WTC11 (cell line): ENCODE measurements at regions not wholly inside any gene's neighbourhood (a gene's known extent, or its start where the extent isn't known, plus 50 kb on each side); places are given as distances from the start of the nearest gene placed in this dataset.

Experiments
- ATAC-seq: fragments of 200-7000 bp; cut with Tn5 transposase; 2 replicates; pipeline ENCODE4 v1.10.0; 2021; ENCODE audit warnings: mild to moderate bottlenecking, moderate library complexity
- CTCF ChIA-PET: fragments of 300-600 bp; sonication (Branson Sonifier 250); formaldehyde crosslinking; loops from one replicate; lab custom pipeline; 2021; ENCODE audit warnings: antibody characterized with exemption; lab: Charles Lee
- POLR2A ChIA-PET: fragments of 350-600 bp; sonication (Branson Sonifier 250); formaldehyde crosslinking; loops from one replicate; lab custom pipeline; 2021; ENCODE audit warnings: antibody characterized with exemption; lab: Charles Lee
- DNase-seq: peaks from one replicate; pipeline ENCODE4 v3.0.0; 2021; ENCODE audit warnings: low spot score
- H3K27ac Mint-ChIP-seq: 2 replicates; pipeline ENCODE4 v1.8.0; 2021; ENCODE audit warnings: mixed read lengths
- H3K27me3 Mint-ChIP-seq: 2 replicates; pipeline ENCODE4 v1.8.0; 2021; ENCODE audit warnings: low read depth, mild to moderate bottlenecking, moderate library complexity, mixed read lengths
- H3K36me3 Mint-ChIP-seq: 2 replicates; pipeline ENCODE4 v1.8.0; 2021; ENCODE audit warnings: mixed read lengths
- H3K4me1 Mint-ChIP-seq: 2 replicates; pipeline ENCODE4 v1.8.0; 2022; ENCODE audit warnings: mixed read lengths
- H3K4me3 Mint-ChIP-seq: 2 replicates; pipeline ENCODE4 v1.8.0; 2021; ENCODE audit warnings: mild to moderate bottlenecking, moderate library complexity, mixed read lengths
- H3K9me3 Mint-ChIP-seq: 2 replicates; pipeline ENCODE4 v1.8.0; 2021; ENCODE audit warnings: mixed read lengths
- AFF4 ChIP-seq: sonication (generic); formaldehyde crosslinking; IDR thresholded peaks from 2 replicates; pipeline ENCODE4 v1.8.1; 2023; ENCODE audit warnings: mild to moderate bottlenecking, missing genetic modification reagents, borderline replicate concordance
- ATF2 ChIP-seq: sonication (generic); formaldehyde crosslinking; IDR thresholded peaks from 2 replicates; pipeline ENCODE4 v1.8.1; 2022; ENCODE audit warnings: low read depth, missing genetic modification reagents, borderline replicate concordance
- ATF3 ChIP-seq: sonication (generic); formaldehyde crosslinking; conservative IDR thresholded peaks from 2 replicates; pipeline ENCODE4 v1.8.1; 2022; ENCODE audit warnings: mild to moderate bottlenecking, missing genetic modification reagents
- E2F4 ChIP-seq: sonication (generic); formaldehyde crosslinking; IDR thresholded peaks from 2 replicates; pipeline ENCODE4 v1.8.1; 2022; ENCODE audit warnings: low read depth, mild to moderate bottlenecking, moderate library complexity, missing genetic modification reagents, borderline replicate concordance
- FOXJ3 ChIP-seq: sonication (generic); formaldehyde crosslinking; IDR thresholded peaks from 2 replicates; pipeline ENCODE4 v1.9.0; 2021; ENCODE audit warnings: missing genetic modification reagents, mild to moderate bottlenecking, borderline replicate concordance
- FOXK1 ChIP-seq: sonication (generic); formaldehyde crosslinking; IDR thresholded peaks from 2 replicates; pipeline ENCODE4 v1.8.0; 2022; ENCODE audit warnings: mild to moderate bottlenecking, moderate library complexity, missing genetic modification reagents
- GABPB1 ChIP-seq: sonication (generic); formaldehyde crosslinking; IDR thresholded peaks from 2 replicates; pipeline ENCODE4 v1.8.1; 2023; ENCODE audit warnings: mild to moderate bottlenecking, missing genetic modification reagents
- GRHL2 ChIP-seq: fragments of 250-450 bp; sonication (Bioruptor Pico); IDR thresholded peaks from 2 replicates; pipeline ENCODE4 v1.8.0; 2022; ENCODE audit warnings: mild to moderate bottlenecking, moderate library complexity; ENCODE audit not compliant: insufficient replicate concordance, severe bottlenecking
- HMGA2 ChIP-seq: fragments of 250-450 bp; sonication (Bioruptor Pico); IDR thresholded peaks from 2 replicates; pipeline ENCODE4 v1.4.0; 2021; ENCODE audit warnings: mild to moderate bottlenecking, moderate library complexity
- HMGXB4 ChIP-seq: sonication (generic); formaldehyde crosslinking; IDR thresholded peaks from 2 replicates; pipeline ENCODE4 v1.8.1; 2023; ENCODE audit warnings: mild to moderate bottlenecking, moderate library complexity, missing genetic modification reagents
- MYBL2 ChIP-seq: sonication (generic); formaldehyde crosslinking; IDR thresholded peaks from 2 replicates; pipeline ENCODE4 v1.8.1; 2023; ENCODE audit warnings: mild to moderate bottlenecking, moderate library complexity, missing genetic modification reagents
- PRDM15 ChIP-seq: sonication (generic); formaldehyde crosslinking; IDR thresholded peaks from 2 replicates; pipeline ENCODE4 v1.8.0; 2022; ENCODE audit warnings: missing genetic modification reagents
- SMAD3 ChIP-seq: sonication (generic); formaldehyde crosslinking; IDR thresholded peaks from 2 replicates; pipeline ENCODE4 v1.8.0; 2022; ENCODE audit warnings: missing genetic modification reagents, mild to moderate bottlenecking, borderline replicate concordance
- SMAD4 ChIP-seq: sonication (generic); formaldehyde crosslinking; IDR thresholded peaks from 2 replicates; pipeline ENCODE4 v1.8.0; 2022; ENCODE audit warnings: mild to moderate bottlenecking, missing genetic modification reagents
- TEAD4 ChIP-seq: sonication (generic); formaldehyde crosslinking; IDR thresholded peaks from 2 replicates; pipeline ENCODE4 v1.8.0; 2022; ENCODE audit warnings: mild to moderate bottlenecking, missing genetic modification reagents
- ZNF138 ChIP-seq: sonication (generic); formaldehyde crosslinking; conservative IDR thresholded peaks from 2 replicates; pipeline ENCODE4 v1.8.1; 2022; ENCODE audit warnings: mild to moderate bottlenecking, moderate library complexity, missing genetic modification reagents
- ZNF263 ChIP-seq: sonication (generic); formaldehyde crosslinking; IDR thresholded peaks from 2 replicates; pipeline ENCODE4 v1.8.1; 2022; ENCODE audit warnings: low read depth, mild to moderate bottlenecking, moderate library complexity, missing genetic modification reagents
- ZNF281 ChIP-seq: sonication (generic); formaldehyde crosslinking; IDR thresholded peaks from 2 replicates; pipeline ENCODE4 v1.8.0; 2023; ENCODE audit warnings: mild to moderate bottlenecking, missing genetic modification reagents
- ZNF425 ChIP-seq: fragments of 250-450 bp; sonication (Bioruptor Pico); conservative IDR thresholded peaks from 2 replicates; pipeline ENCODE4 v1.9.0; 2021; ENCODE audit warnings: mild to moderate bottlenecking
- ZNF671 ChIP-seq: fragments of 250-450 bp; sonication (Bioruptor Pico); IDR thresholded peaks from 2 replicates; pipeline ENCODE4 v1.8.0; 2021; ENCODE audit warnings: mild to moderate bottlenecking

- ATAC-seq (no peak), DNase-seq (no peak)
- Mint-ChIP-seq H3K36me3 (peaks cover 5% of the 10 kb centered on the region), H3K27ac (no peak overlapping the region), H3K27me3 (no peaks in the 10 kb centered on the region), H3K9me3 (peaks cover 10% of the 10 kb centered on the region), H3K4me3 (no peak overlapping the region), H3K4me1 (no peaks in the 10 kb centered on the region)
- CTCF ChIA-PET = interaction anchor here (0.6 to 0.8 kb wide), 5 partner anchors 103 to 1681 kb away, joined by 3 to 5 read pairs (median 3); no protein-coding TSS in a partner anchor
- POLR2A ChIA-PET = interaction anchor here (0.6 to 0.7 kb wide), 2 partner anchors 9 to 451 kb away, joined by 3 to 13 read pairs; no protein-coding TSS in a partner anchor
- TF ChIP-seq SMAD3 (no peak), GRHL2 (CRISPR knock-in tag) (no peak), E2F4 (CRISPR knock-in tag) (no peak), ZNF671 (CRISPR knock-in tag) (no peak), ATF2 (no peak), HMGA2 (CRISPR knock-in tag) (no peak), PRDM15 (no peak), FOXK1 (CRISPR knock-in tag) (no peak), ZNF138 (CRISPR knock-in tag) (no peak), HMGXB4 (CRISPR knock-in tag) (no peak), AFF4 (CRISPR knock-in tag) (no peak), TEAD4 (no peak), FOXJ3 (CRISPR knock-in tag) (no peak), ZNF425 (CRISPR knock-in tag) (no peak), SMAD4 (CRISPR knock-in tag) (no peak), MYBL2 (CRISPR knock-in tag) (no peak), ZNF281 (CRISPR knock-in tag) (no peak), ATF3 (CRISPR knock-in tag) (no peak), GABPB1 (CRISPR knock-in tag) (no peak), ZNF263 (CRISPR knock-in tag) (no peak)
These were observed 73.4 kb downstream of the LINC01488 start for GRCh38 chr11:69554849-69555248.
